Sigmoid colon (tissue), 4 donors: ENCODE measurements at regions not wholly inside any gene's neighbourhood (a gene's known extent, or its start where the extent isn't known, plus 50 kb on each side); places are given as distances from the start of the nearest gene placed in this dataset.

Experiments
- EP300 ChIP-seq, 4 donors: sonication (generic); formaldehyde crosslinking; IDR thresholded peaks; one replicate each; pipeline ENCODE4 v1.6.1; 2017; ENCODE audit warnings: antibody characterized with exemption in 4 of 4
- POLR2AphosphoS5 ChIP-seq, 4 donors: sonication (generic); formaldehyde crosslinking; IDR thresholded peaks; one replicate each; pipeline ENCODE4 v1.6.1; 2017; ENCODE audit warnings: antibody characterized with exemption in 4 of 4
- TF ChIP-seq, protein P1 (sequence below), 4 experiments: fragments of 450-650 bp in 3 of 4; fragments of 200-600 bp in 1 of 4; IDR thresholded peaks; one replicate each; pipeline ENCODE4 v1.5.1; 2016 to 2019; ENCODE audit warnings: antibody characterized with exemption in 4 of 4, mild to moderate bottlenecking in 3 of 4, moderate library complexity in 2 of 4

DNA sequence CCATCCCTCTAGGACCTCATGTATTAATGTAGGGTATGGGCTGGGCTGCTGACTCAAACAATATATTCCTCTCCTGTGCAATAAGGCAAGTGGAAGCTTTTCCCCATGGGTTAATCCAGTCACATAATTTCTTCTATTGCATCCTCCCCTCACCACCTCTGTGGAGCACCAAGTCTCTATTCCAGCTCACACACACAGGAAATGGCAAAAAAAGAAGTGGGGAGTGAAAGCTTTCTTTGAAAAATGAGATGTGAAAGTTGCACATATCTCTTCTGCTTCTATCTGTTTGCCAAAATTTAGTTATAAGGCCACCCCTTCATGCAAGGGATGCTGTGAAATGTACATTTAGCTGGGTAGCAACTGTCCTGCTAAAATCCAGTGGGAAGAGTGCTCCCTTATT, 121.3 kb downstream of the CDC42EP3 start:
- TF ChIP-seq, protein P1, sequence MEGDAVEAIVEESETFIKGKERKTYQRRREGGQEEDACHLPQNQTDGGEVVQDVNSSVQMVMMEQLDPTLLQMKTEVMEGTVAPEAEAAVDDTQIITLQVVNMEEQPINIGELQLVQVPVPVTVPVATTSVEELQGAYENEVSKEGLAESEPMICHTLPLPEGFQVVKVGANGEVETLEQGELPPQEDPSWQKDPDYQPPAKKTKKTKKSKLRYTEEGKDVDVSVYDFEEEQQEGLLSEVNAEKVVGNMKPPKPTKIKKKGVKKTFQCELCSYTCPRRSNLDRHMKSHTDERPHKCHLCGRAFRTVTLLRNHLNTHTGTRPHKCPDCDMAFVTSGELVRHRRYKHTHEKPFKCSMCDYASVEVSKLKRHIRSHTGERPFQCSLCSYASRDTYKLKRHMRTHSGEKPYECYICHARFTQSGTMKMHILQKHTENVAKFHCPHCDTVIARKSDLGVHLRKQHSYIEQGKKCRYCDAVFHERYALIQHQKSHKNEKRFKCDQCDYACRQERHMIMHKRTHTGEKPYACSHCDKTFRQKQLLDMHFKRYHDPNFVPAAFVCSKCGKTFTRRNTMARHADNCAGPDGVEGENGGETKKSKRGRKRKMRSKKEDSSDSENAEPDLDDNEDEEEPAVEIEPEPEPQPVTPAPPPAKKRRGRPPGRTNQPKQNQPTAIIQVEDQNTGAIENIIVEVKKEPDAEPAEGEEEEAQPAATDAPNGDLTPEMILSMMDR (IDR thresholded peaks at IDR 0.05) = no peak
- TF ChIP-seq POLR2AphosphoS5 (IDR thresholded peaks at IDR 0.05) (no peak), EP300 (IDR thresholded peaks at IDR 0.05) (no peak)
